NCI-H69 (cell line): ENCODE measurements at regions not wholly inside any gene's neighbourhood (a gene's known extent, or its start where the extent isn't known, plus 50 kb on each side); places are given as distances from the start of the nearest gene placed in this dataset.
"Not testable (repeated sequence)": the region's sequence is repeated elsewhere in the genome, so short reads cannot be mapped to it uniquely, and the experiment has no call there.

Source experiments
- DNase-seq: peaks from one replicate; lab custom pipeline; 2025; lab: John Stamatoyannopoulos, UW

GRCh38 chr14:71631030-71631429 lies 301.2 kb upstream of the RGS6 start:
- DNase-seq = not testable (repeated sequence)

GRCh38 chr14:71632440-71632946 lies 299.7 kb upstream of the RGS6 start:
- DNase-seq = no peak

- no peak for DNase-seq
Measured at GRCh38 chr14:71636076-71636475, 296.2 kb upstream of the RGS6 start.

- no peak for DNase-seq
Measured at GRCh38 chr14:71636820-71637471, 295.3 kb upstream of the RGS6 start.

GRCh38 chr14:71638523-71639196 lies 293.6 kb upstream of the RGS6 start:
- DNase-seq = no peak

GRCh38 chr14:71642715-71643114 lies 289.5 kb upstream of the RGS6 start:
- no peak for DNase-seq

GRCh38 chr14:71645656-71646055 lies 286.6 kb upstream of the RGS6 start:
- no peak for DNase-seq

GRCh38 chr14:71646518-71646917 lies 285.7 kb upstream of the RGS6 start:
- no peak for DNase-seq

- no peak for DNase-seq
Measured at GRCh38 chr14:71647086-71647784, 285.0 kb upstream of the RGS6 start.

GRCh38 chr14:71648725-71649124 lies 283.5 kb upstream of the RGS6 start:
- DNase-seq = no peak

GRCh38 chr14:71650187-71650755 lies 282.0 kb upstream of the RGS6 start:
- no peak for DNase-seq

- DNase-seq = no peak
Measured at GRCh38 chr14:71651228-71651627, 281.0 kb upstream of the RGS6 start.

GRCh38 chr14:71652368-71652767 lies 279.9 kb upstream of the RGS6 start:
- no peak for DNase-seq

GRCh38 chr14:71654810-71655209 lies 277.4 kb upstream of the RGS6 start:
- no peak for DNase-seq

- peak; percentile 38 for DNase-seq
Measured at GRCh38 chr14:71658261-71658860, 273.9 kb upstream of the RGS6 start.

GRCh38 chr14:71659159-71659558 lies 273.1 kb upstream of the RGS6 start:
- peak; percentile 7 for DNase-seq

GRCh38 chr14:71661441-71661840 lies 270.8 kb upstream of the RGS6 start:
- DNase-seq = peak; percentile 66

GRCh38 chr14:71662291-71662790 lies 269.9 kb upstream of the RGS6 start:
- no peak for DNase-seq

- DNase-seq = peak; percentile 16
Measured at GRCh38 chr14:71665157-71665556, 267.1 kb upstream of the RGS6 start.

- DNase-seq = no peak
Measured at GRCh38 chr14:71665781-71666180, 266.4 kb upstream of the RGS6 start.

- peak; percentile 43 for DNase-seq
Measured at GRCh38 chr14:71666571-71667145, 265.6 kb upstream of the RGS6 start.
